H9 (cell line): ENCODE measurements at regions not wholly inside any gene's neighbourhood (a gene's known extent, or its start where the extent isn't known, plus 50 kb on each side); places are given as distances from the start of the nearest gene placed in this dataset.

Experiments
- DNase-seq: peaks from one replicate; pipeline ENCODE4 v3.0.0-alpha.2; 2017
- H2AFZ ChIP-seq: one replicate; pipeline ENCODE4 v1.6.1; 2013; ENCODE audit warnings: mild to moderate bottlenecking, low read length, control low read depth, moderate library complexity
- H2AK5ac ChIP-seq: 2 replicates; pipeline ENCODE4 v1.6.1; 2013; ENCODE audit warnings: low read length, control low read depth, mixed read lengths; ENCODE audit not compliant: insufficient read length
- H2BK120ac ChIP-seq: one replicate; pipeline ENCODE4 v1.6.1; 2013; ENCODE audit warnings: low read depth, mild to moderate bottlenecking, low read length, control low read depth, inconsistent platforms; ENCODE audit not compliant: poor library complexity, severe bottlenecking
- H2BK12ac ChIP-seq: 2 replicates; pipeline ENCODE4 v1.6.1; 2013; ENCODE audit warnings: low read length, control low read depth, mixed read lengths, low read depth; ENCODE audit not compliant: insufficient read length
- H2BK15ac ChIP-seq: 2 replicates; pipeline ENCODE4 v1.6.1; 2013; ENCODE audit warnings: low read depth, low read length, control low read depth
- H2BK20ac ChIP-seq: one replicate; pipeline ENCODE4 v1.6.1; 2013; ENCODE audit warnings: low read depth, mild to moderate bottlenecking, low read length, control low read depth, inconsistent platforms; ENCODE audit not compliant: poor library complexity, severe bottlenecking
- H2BK5ac ChIP-seq: 2 replicates; pipeline ENCODE4 v1.6.1; 2013; ENCODE audit warnings: low read length, control low read depth, mixed read lengths; ENCODE audit not compliant: insufficient read length
- H3K14ac ChIP-seq: 2 replicates; pipeline ENCODE4 v1.6.1; 2013; ENCODE audit warnings: low read length, control low read depth; ENCODE audit not compliant: insufficient read depth
- H3K18ac ChIP-seq: 2 replicates; pipeline ENCODE4 v1.6.1; 2013; ENCODE audit warnings: low read depth, mild to moderate bottlenecking, mixed read lengths, low read length, control low read depth; ENCODE audit not compliant: insufficient read length
- H3K23ac ChIP-seq: 2 replicates; pipeline ENCODE4 v1.6.1; 2013; ENCODE audit warnings: low read length, control low read depth, mixed read lengths, low read depth; ENCODE audit not compliant: insufficient read length
- H3K23me2 ChIP-seq: 2 replicates; pipeline ENCODE4 v1.6.1; 2013; ENCODE audit warnings: low read depth, mild to moderate bottlenecking, mixed read lengths, low read length, control low read depth; ENCODE audit not compliant: insufficient read length, poor library complexity, severe bottlenecking
- H3K27ac ChIP-seq: 2 replicates; pipeline ENCODE4 v1.5.1; 2013; ENCODE audit warnings: low read length, control low read depth, mixed read lengths, low read depth; ENCODE audit not compliant: insufficient read length
- H3K27me3 ChIP-seq: 2 replicates; pipeline ENCODE4 v1.6.1; 2013; ENCODE audit warnings: low read length, control low read depth, inconsistent platforms; ENCODE audit not compliant: insufficient read depth
- H3K4ac ChIP-seq: 2 replicates; pipeline ENCODE4 v1.6.1; 2013; ENCODE audit warnings: low read depth, mild to moderate bottlenecking, control low read depth, inconsistent platforms, low read length, moderate library complexity
- H3K4me1 ChIP-seq: 2 replicates; pipeline ENCODE4 v1.6.1; 2013; ENCODE audit warnings: low read length, control low read depth, inconsistent platforms; ENCODE audit not compliant: insufficient read depth
- H3K4me2 ChIP-seq: 2 replicates; pipeline ENCODE4 v1.6.1; 2013; ENCODE audit warnings: low read length, control low read depth, mixed read lengths; ENCODE audit not compliant: insufficient read length, insufficient read depth
- H3K56ac ChIP-seq: 2 replicates; pipeline ENCODE4 v1.6.1; 2013; ENCODE audit warnings: low read depth, mild to moderate bottlenecking, mixed read lengths, low read length, control low read depth; ENCODE audit not compliant: insufficient read length
- H3K79me1 ChIP-seq: 2 replicates; pipeline ENCODE4 v1.6.1; 2013; ENCODE audit warnings: low read depth, mild to moderate bottlenecking, moderate library complexity, low read length, control low read depth, inconsistent platforms; ENCODE audit not compliant: insufficient read depth, poor library complexity, severe bottlenecking
- H3K79me2 ChIP-seq: 2 replicates; pipeline ENCODE4 v1.6.1; 2013; ENCODE audit warnings: low read length, control low read depth, inconsistent platforms; ENCODE audit not compliant: insufficient read depth
- H3K9ac ChIP-seq: 2 replicates; pipeline ENCODE4 v1.6.1; 2013; ENCODE audit warnings: low read length, control low read depth, mixed read lengths; ENCODE audit not compliant: insufficient read length; ENCODE audit errors: extremely low read depth
- H3K9me3 ChIP-seq: one replicate; pipeline ENCODE4 v1.6.1; 2013; ENCODE audit warnings: low read depth, low read length, inconsistent platforms; ENCODE audit not compliant: control insufficient read depth
- H3T11ph ChIP-seq: one replicate; pipeline ENCODE4 v1.6.1; 2013; ENCODE audit warnings: mild to moderate bottlenecking, low read length, control low read depth, inconsistent platforms
- H4K20me1 ChIP-seq: one replicate; pipeline ENCODE4 v1.6.1; 2013; ENCODE audit not compliant: control insufficient read depth, insufficient read length, insufficient read depth
- H4K5ac ChIP-seq: 2 replicates; pipeline ENCODE4 v1.6.1; 2013; ENCODE audit warnings: low read depth, mild to moderate bottlenecking, mixed read lengths, low read length, control low read depth; ENCODE audit not compliant: insufficient read length
- H4K8ac ChIP-seq: replicated peaks from 2 replicates; pipeline ENCODE4 v1.6.1; 2013; ENCODE audit warnings: low read length, control low read depth, mixed read lengths, low read depth; ENCODE audit not compliant: insufficient read length
- H4K91ac ChIP-seq: 2 replicates; pipeline ENCODE4 v1.6.1; 2013; ENCODE audit warnings: low read depth, mild to moderate bottlenecking, moderate library complexity, mixed read lengths, low read length, control low read depth; ENCODE audit not compliant: insufficient read length
- H3K27ac Mint-ChIP-seq, 3 experiments: 2 replicates in 2 of 3; 3 replicates in 1 of 3; pipeline ENCODE4 v1.8.0; 2020 to 2021; ENCODE audit warnings: mixed read lengths in 3 of 3, mild to moderate bottlenecking in 1 of 3, moderate library complexity in 1 of 3
- H3K27me3 Mint-ChIP-seq: 2 replicates; pipeline ENCODE4 v1.8.0; 2021; ENCODE audit warnings: low read depth, mild to moderate bottlenecking, moderate library complexity, mixed read lengths
- H3K36me3 Mint-ChIP-seq, 3 experiments: 2 replicates in 2 of 3; 3 replicates in 1 of 3; pipeline ENCODE4 v1.8.0; 2020 to 2021; ENCODE audit warnings: low read depth in 3 of 3, mixed read lengths in 3 of 3; ENCODE audit not compliant: insufficient read depth in 1 of 3
- H3K4me1 Mint-ChIP-seq, 2 experiments: 2 replicates each; pipeline ENCODE4 v1.8.0; 2020; ENCODE audit warnings: mixed read lengths in 2 of 2
- H3K4me3 Mint-ChIP-seq, 2 experiments: 2 replicates in 1 of 2; 3 replicates in 1 of 2; pipeline ENCODE4 v1.8.0; 2020 to 2021; ENCODE audit warnings: mild to moderate bottlenecking in 2 of 2, mixed read lengths in 2 of 2, moderate library complexity in 1 of 2
- H3K9me3 Mint-ChIP-seq, 2 experiments: 2 replicates in 1 of 2; 3 replicates in 1 of 2; pipeline ENCODE4 v1.8.0; 2020; ENCODE audit warnings: mild to moderate bottlenecking in 2 of 2, mixed read lengths in 2 of 2, moderate library complexity in 1 of 2
- CTCF ChIP-seq: fragments of 200-600 bp; sonication (generic); conservative IDR thresholded peaks from 3 replicates; pipeline ENCODE4 v1.8.0; 2021; ENCODE audit warnings: antibody characterized with exemption, mild to moderate bottlenecking
- WGBS: extraction: QIAGEN DNeasy Blood & Tissue Kit; methylation state at CpG from one replicate; pipeline ENCODE4 v1.1.7; 2013; ENCODE audit warnings: missing lambda C conversion rate, low lambda C conversion rate, mixed read lengths; ENCODE audit not compliant: insufficient read length; ENCODE audit errors: extremely low coverage; 5-methylcytosine and 5-hydroxymethylcytosine counted together

- no peak overlapping the region for H2BK5ac ChIP-seq
- no peak overlapping the region for H3K14ac ChIP-seq
- no CpG with 5 or more reads among the region's 4 CpGs for WGBS
- no peaks in the 10 kb centered on the region for H3K9me3 ChIP-seq
- H3K23me2 ChIP-seq: no peaks in the 10 kb centered on the region
- no peak for DNase-seq
- H2AFZ ChIP-seq: no peak overlapping the region
- no peak overlapping the region for H4K5ac ChIP-seq
- no peak overlapping the region for H3K23ac ChIP-seq
- H3K79me2 ChIP-seq: no peaks in the 10 kb centered on the region
- H3K4me1 ChIP-seq: no peaks in the 10 kb centered on the region
- no peak overlapping the region for H4K8ac ChIP-seq
- no peak overlapping the region for H3K27ac Mint-ChIP-seq
- peaks cover 7 to 8% of the 10 kb centered on the region in 2 experiments; a peak in 4 of 5 replicates for H3K9me3 Mint-ChIP-seq
- H3K79me1 ChIP-seq: no peaks in the 10 kb centered on the region
- H3K27ac ChIP-seq: no peak overlapping the region
- H4K20me1 ChIP-seq: no peaks in the 10 kb centered on the region
- H3K4me3 Mint-ChIP-seq: no peak overlapping the region
- peaks cover 1 to 6% (median 2%) of the 10 kb centered on the region in 3 experiments; a peak in 3 of 7 replicates for H3K36me3 Mint-ChIP-seq
- no peak overlapping the region for H2BK12ac ChIP-seq
- no peaks in the 10 kb centered on the region for H3K27me3 Mint-ChIP-seq
- H3K9ac ChIP-seq: no peak overlapping the region
- H3K18ac ChIP-seq: no peak overlapping the region
- H2BK20ac ChIP-seq: no peak overlapping the region
- H3K56ac ChIP-seq: no peak overlapping the region
- H3K4me2 ChIP-seq: no peak overlapping the region
- no peak overlapping the region for H4K91ac ChIP-seq
- H3T11ph ChIP-seq: no peak overlapping the region
- H2BK120ac ChIP-seq: no peak overlapping the region
- no peak overlapping the region for H3K4ac ChIP-seq
- no peak overlapping the region for H2AK5ac ChIP-seq
- H3K4me1 Mint-ChIP-seq: no peaks in the 10 kb centered on the region
- H3K27me3 ChIP-seq: no peaks in the 10 kb centered on the region
- no peak for TF ChIP-seq CTCF
- H2BK15ac ChIP-seq: no peak overlapping the region
Measured at GRCh38 chr2:123136419-123136818, 888.7 kb upstream of the CNTNAP5 start.
